PC-9 (cell line): ENCODE measurements at regions not wholly inside any gene's neighbourhood (a gene's known extent, or its start where the extent isn't known, plus 50 kb on each side); places are given as distances from the start of the nearest gene placed in this dataset.

ENCODE experiments used
- BruUV-seq: library from RNA; stranded (reverse); fragments of 400-500 nt; replicated peaks from 2 replicates; lab custom pipeline; 2021; lab: Mats Ljungman, UMichigan
- CTCF ChIA-PET: fragments of 300-600 bp; sonication (Branson Sonifier 250); formaldehyde crosslinking; loops from one replicate; lab custom pipeline; 2022; ENCODE audit warnings: antibody characterized with exemption; lab: Charles Lee
- POLR2A ChIA-PET: fragments of 300-600 bp; sonication (Branson Sonifier 250); formaldehyde crosslinking; loops from one replicate; lab custom pipeline; 2022; ENCODE audit warnings: antibody characterized with exemption; ENCODE audit not compliant: unreplicated experiment; lab: Charles Lee
- DNase-seq, 2 experiments: peaks; one replicate each; pipeline versions ENCODE4 v3.0.0 to v3.0.0-alpha.2; 2015 to 2022; ENCODE audit warnings: mixed read lengths in 1 of 2
- H2AFZ ChIP-seq: fragments of 200-600 bp; sonication (generic); 2 replicates; pipeline ENCODE4 v1.8.1; 2017; ENCODE audit warnings: antibody characterized with exemption
- H3F3A ChIP-seq: fragments of 200-600 bp; sonication (generic); 2 replicates; pipeline ENCODE4 v1.8.1; 2017; ENCODE audit warnings: antibody characterized with exemption, mild to moderate bottlenecking, low read depth; ENCODE audit not compliant: insufficient read depth
- H3K27ac ChIP-seq: fragments of 200-600 bp; sonication (generic); 2 replicates; pipeline ENCODE4 v1.6.1; 2016; ENCODE audit warnings: mixed run types
- H3K27me3 ChIP-seq: fragments of 200-600 bp; sonication (generic); 2 replicates; pipeline ENCODE4 v1.6.1; 2016; ENCODE audit warnings: low read depth, mixed run types; ENCODE audit not compliant: insufficient read depth
- H3K36me3 ChIP-seq: fragments of 200-600 bp; sonication (generic); 2 replicates; pipeline ENCODE4 v1.6.1; 2016; ENCODE audit warnings: low read depth, mixed run types
- H3K4me1 ChIP-seq: fragments of 200-600 bp; sonication (generic); replicated peaks from 2 replicates; pipeline ENCODE4 v1.6.1; 2016; ENCODE audit warnings: mixed run types; ENCODE audit not compliant: insufficient read depth
- H3K4me2 ChIP-seq: fragments of 200-600 bp; sonication (generic); 2 replicates; pipeline ENCODE4 v1.6.1; 2017; ENCODE audit warnings: mixed run types
- H3K4me3 ChIP-seq: fragments of 200-600 bp; sonication (generic); 2 replicates; pipeline ENCODE4 v1.6.1; 2016; ENCODE audit warnings: mixed run types
- H3K79me2 ChIP-seq: fragments of 200-600 bp; sonication (generic); 2 replicates; pipeline ENCODE4 v1.6.1; 2017; ENCODE audit warnings: low read depth, mixed run types
- H3K9me2 ChIP-seq: fragments of 200-600 bp; sonication (generic); 2 replicates; pipeline ENCODE4 v1.8.1; 2017; ENCODE audit warnings: mild to moderate bottlenecking; ENCODE audit not compliant: insufficient read depth
- H3K9me3 ChIP-seq: fragments of 200-600 bp; sonication (generic); 2 replicates; pipeline ENCODE4 v1.8.1; 2016; ENCODE audit warnings: low read depth; ENCODE audit not compliant: insufficient read depth
- H4K20me1 ChIP-seq: fragments of 200-600 bp; sonication (generic); 2 replicates; pipeline ENCODE4 v1.8.1; 2017; ENCODE audit not compliant: insufficient read depth
- CTCF ChIP-seq: fragments of 200-600 bp; sonication (generic); conservative IDR thresholded peaks from 2 replicates; pipeline ENCODE4 v1.6.1; 2017; ENCODE audit warnings: mixed run types, antibody characterized with exemption, mild to moderate bottlenecking, moderate library complexity
- EZH2 ChIP-seq: fragments of 200-600 bp; sonication (generic); IDR thresholded peaks from 2 replicates; pipeline ENCODE4 v1.8.0; 2017; ENCODE audit warnings: antibody characterized with exemption, low read depth
- intact Hi-C: fragments of 100-400 bp; cut with micrococcal nuclease; formaldehyde crosslinking; loops from one replicate; pipeline ENCODE4 v1.10.0; 2022; ENCODE audit not compliant: unreplicated experiment

- Histone ChIP-seq H3K9me2 (no peaks in the 10 kb centered on the region; the same call in 1 of the 2 replicates), H3K4me3 (no peak overlapping the region), H2AFZ (no peak overlapping the region), H3K36me3 (no peaks in the 10 kb centered on the region), H3K4me1 (no peaks in the 10 kb centered on the region), H4K20me1 (no peaks in the 10 kb centered on the region), H3F3A (no peaks in the 10 kb centered on the region), H3K79me2 (no peaks in the 10 kb centered on the region), H3K27me3 (no peaks in the 10 kb centered on the region), H3K27ac (no peak overlapping the region), H3K4me2 (no peak overlapping the region), H3K9me3 (no peaks in the 10 kb centered on the region)
- POLR2A ChIA-PET = no interaction called here
- TF ChIP-seq CTCF (no peak), EZH2 (no peak)
- CTCF ChIA-PET = no interaction called here
- intact Hi-C loops = no loop called here
- BruUV-seq = no TSS peak
- DNase-seq = no peak
Observed at GRCh38 chr4:32206756-32207155, 1486.6 kb downstream of the PCDH7 start.

DNA sequence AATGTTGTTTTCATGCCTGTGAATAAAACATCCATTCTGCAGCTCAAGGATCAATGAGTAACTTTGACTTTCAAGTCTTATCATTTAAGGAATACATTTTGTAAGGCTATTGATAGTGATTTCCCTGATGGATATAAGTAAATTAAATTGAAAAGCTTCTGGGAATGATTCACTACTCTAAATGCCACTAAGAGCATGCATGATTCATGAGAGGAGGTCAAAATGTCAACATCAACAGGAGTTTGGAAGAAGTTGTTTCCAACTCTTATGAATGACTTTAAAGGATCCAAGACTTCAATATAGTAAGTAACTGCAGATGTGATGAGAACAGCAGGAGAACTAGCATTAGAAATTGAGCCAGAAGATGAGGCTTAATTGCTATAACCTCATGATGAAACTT, 1487.3 kb downstream of the PCDH7 start:
- Histone ChIP-seq H3K4me2 (no peak overlapping the region), H2AFZ (no peak overlapping the region), H3F3A (no peaks in the 10 kb centered on the region), H3K4me3 (no peak overlapping the region), H3K27me3 (no peaks in the 10 kb centered on the region), H3K9me2 (no peaks in the 10 kb centered on the region; the same call in 1 of the 2 replicates), H3K9me3 (no peaks in the 10 kb centered on the region), H3K27ac (no peak overlapping the region), H3K4me1 (no peaks in the 10 kb centered on the region), H4K20me1 (no peaks in the 10 kb centered on the region), H3K79me2 (no peaks in the 10 kb centered on the region), H3K36me3 (no peaks in the 10 kb centered on the region)
- no peak for DNase-seq
- CTCF ChIA-PET = no interaction called here
- POLR2A ChIA-PET = no interaction called here
- intact Hi-C loops = no loop called here
- TF ChIP-seq CTCF = no peak
- no peak for TF ChIP-seq EZH2
- BruUV-seq = no TSS peak

DNA sequence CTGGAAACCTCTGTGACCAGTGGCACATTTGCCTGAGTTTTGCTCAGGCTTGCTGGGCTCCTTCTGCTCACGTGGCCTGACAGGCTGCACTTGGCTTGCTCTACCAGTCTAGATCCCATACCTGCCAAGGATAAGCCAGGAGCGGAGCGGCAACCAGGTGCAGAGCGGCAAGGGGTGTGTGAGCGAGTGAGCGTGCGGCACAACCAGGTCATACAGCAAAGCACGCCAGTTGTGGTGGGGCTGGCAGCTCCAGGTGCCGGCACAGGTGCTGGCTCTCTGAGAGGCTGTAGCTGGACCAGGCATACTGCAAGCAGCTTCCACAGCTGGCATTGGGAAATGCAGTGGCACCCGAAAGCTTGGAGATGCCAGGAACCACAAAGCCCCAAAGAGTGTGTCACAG, 1495.1 kb downstream of the PCDH7 start:
- no peaks in the 10 kb centered on the region for H4K20me1 ChIP-seq
- no TSS peak for BruUV-seq
- no peaks in the 10 kb centered on the region for H3K79me2 ChIP-seq
- no peaks in the 10 kb centered on the region for H3K36me3 ChIP-seq
- no peak overlapping the region for H3K4me2 ChIP-seq
- no peaks in the 10 kb centered on the region for H3F3A ChIP-seq
- H3K4me1 ChIP-seq = no peaks in the 10 kb centered on the region
- no peaks in the 10 kb centered on the region for H3K9me2 ChIP-seq
- intact Hi-C loops = no loop called here
- H2AFZ ChIP-seq = no peak overlapping the region
- no peak for DNase-seq
- no peak overlapping the region for H3K4me3 ChIP-seq
- CTCF ChIA-PET = no interaction called here
- no peak overlapping the region for H3K27ac ChIP-seq
- TF ChIP-seq CTCF (no peak), EZH2 (no peak)
- H3K27me3 ChIP-seq = no peaks in the 10 kb centered on the region
- no peaks in the 10 kb centered on the region for H3K9me3 ChIP-seq
- POLR2A ChIA-PET = no interaction called here
